PC-3 (cell line): ENCODE measurements at regions not wholly inside any gene's neighbourhood (a gene's known extent, or its start where the extent isn't known, plus 50 kb on each side); places are given as distances from the start of the nearest gene placed in this dataset.

Experiments
- ATAC-seq: fragments of 200-7000 bp; cut with Tn5 transposase; 2 replicates; pipeline ENCODE4 v1.9.1; 2020; ENCODE audit warnings: mild to moderate bottlenecking, moderate library complexity
- BruUV-seq: library from RNA; stranded (reverse); fragments of 400-500 nt; replicated peaks from 2 replicates; lab custom pipeline; 2021; lab: Mats Ljungman, UMichigan
- CTCF ChIA-PET: fragments of 300-600 bp; sonication (Branson Sonifier 250); formaldehyde crosslinking; loops from one replicate; lab custom pipeline; 2022; ENCODE audit warnings: antibody characterized with exemption; lab: Charles Lee
- POLR2A ChIA-PET: fragments of 300-600 bp; sonication (Branson Sonifier 250); formaldehyde crosslinking; loops from one replicate; lab custom pipeline; 2022; ENCODE audit warnings: antibody characterized with exemption; ENCODE audit not compliant: unreplicated experiment; lab: Charles Lee
- DNase-seq: peaks from one replicate; pipeline ENCODE4 v3.0.0-alpha.2; 2015
- H2AFZ ChIP-seq: fragments of 300-600 bp; sonication (generic); 2 replicates; pipeline ENCODE4 v1.6.0; 2016; ENCODE audit warnings: antibody characterized with exemption, low read length
- H3F3A ChIP-seq: fragments of 300-600 bp; sonication (generic); one replicate; pipeline ENCODE4 v1.6.0; 2017; ENCODE audit warnings: antibody characterized with exemption, low read length, control low read depth, mild to moderate bottlenecking; ENCODE audit not compliant: unreplicated experiment
- H3K27ac ChIP-seq: fragments of 300-600 bp; sonication (generic); 2 replicates; pipeline ENCODE4 v1.5.1; 2016; ENCODE audit warnings: mild to moderate bottlenecking, low read length
- H3K27me3 ChIP-seq: fragments of 300-600 bp; sonication (generic); 2 replicates; pipeline ENCODE4 v1.6.1; 2016; ENCODE audit warnings: low read length, mixed read lengths
- H3K36me3 ChIP-seq: fragments of 300-600 bp; sonication (generic); 2 replicates; pipeline ENCODE4 v1.6.1; 2016; ENCODE audit warnings: low read depth, mixed run types, low read length, mixed read lengths
- H3K4me1 ChIP-seq: fragments of 300-600 bp; sonication (generic); 2 replicates; pipeline ENCODE4 v1.5.1; 2016; ENCODE audit warnings: low read length; ENCODE audit not compliant: insufficient read depth
- H3K4me2 ChIP-seq: fragments of 300-600 bp; sonication (generic); 2 replicates; pipeline ENCODE4 v1.6.0; 2016; ENCODE audit warnings: low read length
- H3K4me3 ChIP-seq: fragments of 300-600 bp; sonication (generic); 2 replicates; pipeline ENCODE4 v1.5.1; 2016; ENCODE audit warnings: mild to moderate bottlenecking, low read length, mixed read lengths
- H3K79me2 ChIP-seq: fragments of 300-600 bp; sonication (generic); 2 replicates; pipeline ENCODE4 v1.6.1; 2017; ENCODE audit warnings: low read length, mixed read lengths
- H3K9ac ChIP-seq: fragments of 300-600 bp; sonication (generic); 2 replicates; pipeline ENCODE4 v1.6.0; 2016; ENCODE audit warnings: mild to moderate bottlenecking, low read length
- H3K9me2 ChIP-seq: fragments of 300-600 bp; sonication (generic); replicated peaks from 2 replicates; pipeline ENCODE4 v1.6.1; 2016; ENCODE audit warnings: mixed run types, low read length, mixed read lengths
- H3K9me3 ChIP-seq: fragments of 300-600 bp; sonication (generic); 2 replicates; pipeline ENCODE4 v1.6.1; 2016; ENCODE audit warnings: low read length, mixed read lengths
- H4K20me1 ChIP-seq: fragments of 300-600 bp; sonication (generic); 2 replicates; pipeline ENCODE4 v1.6.1; 2016; ENCODE audit warnings: low read length, mixed read lengths
- CTCF ChIP-seq: fragments of 300-600 bp; sonication (generic); conservative IDR thresholded peaks from 2 replicates; pipeline ENCODE4 v1.5.1; 2017; ENCODE audit warnings: antibody characterized with exemption, low read depth, mild to moderate bottlenecking, low read length
- EZH2 ChIP-seq: fragments of 300-600 bp; sonication (generic); IDR thresholded peaks from one replicate; pipeline ENCODE4 v1.6.1; 2017; ENCODE audit warnings: antibody characterized with exemption, mild to moderate bottlenecking, low read length; ENCODE audit not compliant: unreplicated experiment
- EZH2phosphoT487 ChIP-seq: fragments of 300-600 bp; sonication (generic); IDR thresholded peaks from 2 replicates; pipeline ENCODE4 v1.6.1; 2018; ENCODE audit warnings: mild to moderate bottlenecking, antibody characterized with exemption, low read length, borderline replicate concordance
- intact Hi-C: fragments of 100-400 bp; cut with micrococcal nuclease; formaldehyde crosslinking; loops from 2 replicates; pipeline ENCODE4 v1.9.0; 2023

GRCh38 chrX:28223991-28224390, 242.7 kb upstream of the DCAF8L1 start:
- no peaks in the 10 kb centered on the region for H3K79me2 ChIP-seq
- DNase-seq (no peak), ATAC-seq (no peak)
- H3K9me2 ChIP-seq, result no peaks in the 10 kb centered on the region
- no peak overlapping the region for H2AFZ ChIP-seq
- CTCF ChIA-PET, result no interaction called here
- H3K27me3 ChIP-seq, result no peaks in the 10 kb centered on the region
- no peaks in the 10 kb centered on the region for H4K20me1 ChIP-seq
- no peak overlapping the region for H3K27ac ChIP-seq
- TF ChIP-seq EZH2, result no peak
- no peak for TF ChIP-seq EZH2phosphoT487
- no peak for TF ChIP-seq CTCF
- no peak overlapping the region for H3K4me2 ChIP-seq
- intact Hi-C loops, result no loop called here
- no peaks in the 10 kb centered on the region for H3K4me1 ChIP-seq
- no peak overlapping the region for H3K4me3 ChIP-seq
- H3K9ac ChIP-seq, result no peak overlapping the region
- H3K36me3 ChIP-seq, result no peaks in the 10 kb centered on the region
- no TSS peak for BruUV-seq
- H3F3A ChIP-seq, result no peaks in the 10 kb centered on the region
- POLR2A ChIA-PET, result no interaction called here
- H3K9me3 ChIP-seq, result no peaks in the 10 kb centered on the region

- ChIA-PET POLR2A (no interaction called here), CTCF (no interaction called here)
- ATAC-seq, result no peak
These were observed 242.2 kb upstream of the DCAF8L1 start for GRCh38 chrX:28223469-28223868.

More at GRCh38 chrX:28223469-28223868, 242.2 kb upstream of the DCAF8L1 start:
- Histone ChIP-seq H3K4me3 (no peak overlapping the region), H2AFZ (no peak overlapping the region), H3K9ac (no peak overlapping the region), H3K4me1 (no peaks in the 10 kb centered on the region), H4K20me1 (no peaks in the 10 kb centered on the region), H3F3A (no peaks in the 10 kb centered on the region), H3K36me3 (no peaks in the 10 kb centered on the region), H3K27ac (no peak overlapping the region), H3K9me2 (no peaks in the 10 kb centered on the region), H3K4me2 (no peak overlapping the region), H3K9me3 (no peaks in the 10 kb centered on the region), H3K27me3 (no peaks in the 10 kb centered on the region), H3K79me2 (no peaks in the 10 kb centered on the region)
- BruUV-seq, result no TSS peak
- intact Hi-C loops, result no loop called here
- DNase-seq, result no peak
- TF ChIP-seq CTCF (no peak), EZH2phosphoT487 (no peak), EZH2 (no peak)
